GM18951 (cell line): ENCODE measurements at regions not wholly inside any gene's neighbourhood (a gene's known extent, or its start where the extent isn't known, plus 50 kb on each side); places are given as distances from the start of the nearest gene placed in this dataset.

ENCODE experiments used
- POLR2A ChIP-seq: IDR thresholded peaks from 4 replicates; pipeline ENCODE4 v1.6.1; 2011; ENCODE audit warnings: mild to moderate bottlenecking; ENCODE audit not compliant: insufficient read length, insufficient read depth; ENCODE audit errors: extremely low read depth
- in situ Hi-C: fragments of 300-500 bp; cut with MboI; formaldehyde crosslinking; loops from one replicate; pipeline ENCODE4 v1.12.0; 2022; ENCODE audit warnings: low sequenced_read_pairs, mixed read lengths, inconsistent platforms; ENCODE audit not compliant: unreplicated experiment

- in situ Hi-C loops = no loop called here
- no peak for TF ChIP-seq POLR2A
Observed at GRCh38 chr12:4121506-4122020, 152.0 kb upstream of the CCND2 start.

- in situ Hi-C loops = no loop called here
Observed at GRCh38 chr12:4120316-4120917, 153.1 kb upstream of the CCND2 start.

GRCh38 chr12:4119157-4119761, 154.3 kb upstream of the CCND2 start:
- no peak for TF ChIP-seq POLR2A
- in situ Hi-C loops = no loop called here

More at GRCh38 chr12:4120316-4120917, 153.1 kb upstream of the CCND2 start:
- no peak for TF ChIP-seq POLR2A

- TF ChIP-seq POLR2A = peak; percentile 47
- in situ Hi-C loops = no loop called here
Observed at GRCh38 chr12:4118601-4119156, 154.9 kb upstream of the CCND2 start.

- in situ Hi-C loops = no loop called here
- peak; percentile 43 for TF ChIP-seq POLR2A
Observed at GRCh38 chr12:4118017-4118510, 155.5 kb upstream of the CCND2 start.

GRCh38 chr12:4117386-4118016, 156.1 kb upstream of the CCND2 start:
- in situ Hi-C loops = no loop called here

GRCh38 chr12:4116251-4117111, 157.1 kb upstream of the CCND2 start:
- in situ Hi-C loops = no loop called here
- no peak for TF ChIP-seq POLR2A

More at GRCh38 chr12:4117386-4118016, 156.1 kb upstream of the CCND2 start:
- TF ChIP-seq POLR2A = no peak

GRCh38 chr12:4115570-4115969, 158.0 kb upstream of the CCND2 start:
- no peak for TF ChIP-seq POLR2A
- in situ Hi-C loops = no loop called here

- no peak for TF ChIP-seq POLR2A
- in situ Hi-C loops = no loop called here
Observed at GRCh38 chr12:4114986-4115385, 158.6 kb upstream of the CCND2 start.

GRCh38 chr12:4112734-4113325, 160.7 kb upstream of the CCND2 start:
- in situ Hi-C loops = no loop called here
- TF ChIP-seq POLR2A = no peak

- no peak for TF ChIP-seq POLR2A
- in situ Hi-C loops = no loop called here
Observed at GRCh38 chr12:4112290-4112689, 161.3 kb upstream of the CCND2 start.

GRCh38 chr12:4111010-4111409, 162.6 kb upstream of the CCND2 start:
- no peak for TF ChIP-seq POLR2A
- in situ Hi-C loops = no loop called here

GRCh38 chr12:4109826-4110225, 163.7 kb upstream of the CCND2 start:
- in situ Hi-C loops = loop anchor here (5.0 kb wide), 1 partner anchor 167 kb away; no protein-coding TSS in a partner anchor
- TF ChIP-seq POLR2A = no peak
